ENCODE measurements at regions not wholly inside any gene's neighbourhood (a gene's known extent, or its start where the extent isn't known, plus 50 kb on each side); places are given as distances from the start of the nearest gene placed in this dataset.

DNA sequence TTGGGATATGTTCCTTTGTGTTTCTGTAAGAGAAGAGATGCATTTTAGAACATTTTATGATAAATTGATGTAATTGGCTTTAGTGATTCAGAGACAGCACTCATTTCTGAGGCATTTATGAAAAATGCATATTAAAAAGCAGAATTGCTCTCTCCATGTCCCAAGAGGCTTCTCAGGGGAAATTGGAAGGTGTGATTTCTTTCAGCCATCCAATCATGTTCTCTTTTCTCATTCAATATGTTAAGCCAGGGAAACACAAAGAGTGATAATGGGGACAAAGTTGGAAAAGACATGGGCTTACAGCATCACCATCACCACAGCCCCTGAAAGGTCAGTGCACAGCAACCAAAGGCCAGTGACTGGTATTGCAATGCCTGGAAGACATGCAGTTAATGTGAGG, 129.9 kb upstream of the COL1A2 start (continued):
- TF ChIP-seq, protein P1, sequence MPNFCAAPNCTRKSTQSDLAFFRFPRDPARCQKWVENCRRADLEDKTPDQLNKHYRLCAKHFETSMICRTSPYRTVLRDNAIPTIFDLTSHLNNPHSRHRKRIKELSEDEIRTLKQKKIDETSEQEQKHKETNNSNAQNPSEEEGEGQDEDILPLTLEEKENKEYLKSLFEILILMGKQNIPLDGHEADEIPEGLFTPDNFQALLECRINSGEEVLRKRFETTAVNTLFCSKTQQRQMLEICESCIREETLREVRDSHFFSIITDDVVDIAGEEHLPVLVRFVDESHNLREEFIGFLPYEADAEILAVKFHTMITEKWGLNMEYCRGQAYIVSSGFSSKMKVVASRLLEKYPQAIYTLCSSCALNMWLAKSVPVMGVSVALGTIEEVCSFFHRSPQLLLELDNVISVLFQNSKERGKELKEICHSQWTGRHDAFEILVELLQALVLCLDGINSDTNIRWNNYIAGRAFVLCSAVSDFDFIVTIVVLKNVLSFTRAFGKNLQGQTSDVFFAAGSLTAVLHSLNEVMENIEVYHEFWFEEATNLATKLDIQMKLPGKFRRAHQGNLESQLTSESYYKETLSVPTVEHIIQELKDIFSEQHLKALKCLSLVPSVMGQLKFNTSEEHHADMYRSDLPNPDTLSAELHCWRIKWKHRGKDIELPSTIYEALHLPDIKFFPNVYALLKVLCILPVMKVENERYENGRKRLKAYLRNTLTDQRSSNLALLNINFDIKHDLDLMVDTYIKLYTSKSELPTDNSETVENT (CRISPR knock-in tag; IDR thresholded peaks at IDR 0.05) = no peak
- TF ChIP-seq ZBTB8A (IDR thresholded peaks at IDR 0.05; ENCODE audit: partially characterized antibody) (no peak), NR3C1 (CRISPR knock-in tag; IDR thresholded peaks at IDR 0.05) (no peak), CBX5 (IDR thresholded peaks at IDR 0.05; ENCODE audit: borderline replicate concordance, low read depth) (no peak), PURB (CRISPR knock-in tag; IDR thresholded peaks at IDR 0.05; ENCODE audit: low read depth) (no peak), USF1 (CRISPR knock-in tag; IDR thresholded peaks at IDR 0.05) (no peak), HNRNPK (IDR thresholded peaks at IDR 0.05; ENCODE audit: low read depth, low read length, poor library complexity, severe bottlenecking) (no peak), BRF1 (IDR thresholded peaks at IDR 0.05; ENCODE audit: borderline replicate concordance, extremely low read depth, insufficient read length) (no peak), ZNF695 (CRISPR knock-in tag; IDR thresholded peaks at IDR 0.05) (no peak), SAFB (IDR thresholded peaks at IDR 0.05; ENCODE audit: borderline replicate concordance, low read depth, low read length) (no peak), NR2C1 (IDR thresholded peaks at IDR 0.05) (no peak), NR2C1 (tag; IDR thresholded peaks at IDR 0.05) (no peak)
- TF ChIP-seq, protein P2, sequence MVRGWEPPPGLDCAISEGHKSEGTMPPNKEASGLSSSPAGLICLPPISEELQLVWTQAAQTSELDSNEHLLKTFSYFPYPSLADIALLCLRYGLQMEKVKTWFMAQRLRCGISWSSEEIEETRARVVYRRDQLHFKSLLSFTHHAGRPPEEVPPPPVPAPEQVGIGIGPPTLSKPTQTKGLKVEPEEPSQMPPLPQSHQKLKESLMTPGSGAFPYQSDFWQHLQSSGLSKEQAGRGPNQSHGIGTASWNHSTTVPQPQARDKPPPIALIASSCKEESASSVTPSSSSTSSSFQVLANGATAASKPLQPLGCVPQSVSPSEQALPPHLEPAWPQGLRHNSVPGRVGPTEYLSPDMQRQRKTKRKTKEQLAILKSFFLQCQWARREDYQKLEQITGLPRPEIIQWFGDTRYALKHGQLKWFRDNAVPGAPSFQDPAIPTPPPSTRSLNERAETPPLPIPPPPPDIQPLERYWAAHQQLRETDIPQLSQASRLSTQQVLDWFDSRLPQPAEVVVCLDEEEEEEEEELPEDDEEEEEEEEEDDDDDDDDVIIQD (CRISPR knock-in tag; IDR thresholded peaks at IDR 0.05) = no peak
